ENCODE measurements at regions not wholly inside any gene's neighbourhood (a gene's known extent, or its start where the extent isn't known, plus 50 kb on each side); places are given as distances from the start of the nearest gene placed in this dataset.
"Not testable (repeated sequence)": the region's sequence is repeated elsewhere in the genome, so short reads cannot be mapped to it uniquely, and the experiment has no call there.

- no peak for DNase-seq (ENCODE audit: low spot score)
Observed at GRCh38 chr3:78256123-78256522, 1216.2 kb downstream of the ROBO2 start.

DNA sequence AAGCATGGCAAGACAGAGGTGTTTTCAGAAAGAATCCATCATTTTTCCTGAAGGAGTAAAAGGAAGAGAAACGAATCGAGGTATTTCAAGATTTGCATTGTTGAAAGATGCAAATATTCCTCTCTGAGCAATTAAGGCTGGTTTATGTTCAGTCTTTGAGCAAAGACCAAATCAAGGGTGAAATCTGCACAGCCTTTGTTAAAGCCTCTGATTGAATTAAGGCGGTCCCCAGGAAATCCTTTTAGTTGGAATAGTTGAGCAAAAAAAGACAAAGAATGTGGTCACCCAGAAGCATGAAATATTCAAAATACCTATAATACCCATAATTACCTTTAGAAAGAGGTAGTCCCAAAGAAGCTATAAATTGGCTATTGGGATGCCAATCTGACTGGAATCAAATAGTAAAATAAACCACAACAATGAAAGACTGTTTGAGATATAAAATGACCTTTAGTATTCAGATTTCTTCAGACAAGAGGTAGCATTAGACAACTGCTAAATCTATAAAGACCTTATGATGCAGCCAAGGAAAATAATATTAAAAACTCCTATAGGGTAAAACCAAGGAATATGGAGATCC, 1218.1 kb downstream of the ROBO2 start:
- no peak for DNase-seq (ENCODE audit: low spot score)

DNA sequence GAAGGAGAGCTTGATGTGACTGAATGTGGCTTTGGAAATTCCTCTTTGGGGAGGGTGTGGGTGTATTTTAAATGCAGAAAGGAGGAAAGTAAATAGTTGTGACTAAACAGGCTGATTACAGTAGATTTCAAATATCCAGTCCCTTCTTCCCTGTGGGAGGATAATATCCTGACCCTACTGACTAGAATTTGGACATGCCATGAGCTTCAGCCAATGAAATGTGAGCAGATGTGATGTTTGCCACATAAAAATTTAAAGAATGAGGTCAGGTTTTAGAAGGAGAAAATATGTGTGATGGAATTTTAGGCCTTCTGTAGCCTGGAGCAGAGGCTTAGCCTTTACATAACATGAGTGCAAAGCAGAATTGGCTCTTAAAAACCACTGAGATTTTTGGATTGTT, 1218.9 kb downstream of the ROBO2 start:
- no peak for DNase-seq (ENCODE audit: low spot score)

DNA sequence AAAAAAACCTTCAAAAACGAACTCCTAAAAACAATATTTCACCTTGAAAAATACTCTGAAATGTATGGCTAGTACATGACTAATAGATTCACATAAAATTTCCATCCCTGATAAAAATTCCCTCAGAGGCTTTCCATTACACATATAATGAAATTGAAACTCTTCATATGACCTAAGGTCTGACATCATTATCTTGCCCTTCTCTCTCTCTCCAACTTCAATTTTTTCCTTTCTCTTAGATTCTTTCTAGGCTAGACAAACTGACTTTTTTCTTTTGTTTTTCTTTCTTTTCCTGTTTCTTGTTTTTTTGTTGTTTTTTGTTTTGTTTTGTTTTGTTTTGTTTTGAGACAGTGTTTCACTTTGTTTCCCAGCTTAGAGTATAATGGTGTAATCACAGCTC, 1220.5 kb downstream of the ROBO2 start:
- no peak for DNase-seq (ENCODE audit: low spot score)

GRCh38 chr3:78266550-78266949, 1226.7 kb downstream of the ROBO2 start:
- DNase-seq (ENCODE audit: low spot score) = not testable (repeated sequence)

GRCh38 chr3:78267235-78267634, 1227.3 kb downstream of the ROBO2 start:
- no peak for DNase-seq (ENCODE audit: low spot score)

DNA sequence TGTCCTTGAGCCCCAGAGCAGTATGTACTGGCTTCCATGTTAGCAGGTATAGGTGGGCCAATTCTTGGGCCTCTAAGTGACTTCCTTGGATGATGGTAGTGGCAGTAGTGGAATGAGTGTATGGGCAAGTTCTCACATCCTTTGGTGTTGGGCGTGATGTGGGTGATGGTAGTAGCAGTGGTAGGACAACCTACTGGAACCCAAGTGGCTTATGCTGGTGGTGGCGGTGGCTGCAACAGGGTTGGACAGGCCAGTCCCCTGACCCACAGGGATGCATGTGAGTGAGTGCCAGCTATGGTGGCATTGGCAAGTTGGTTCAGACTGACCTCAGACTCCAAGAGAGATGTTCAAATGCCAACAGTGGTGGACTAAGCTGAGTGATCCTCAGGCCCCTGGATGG, 1228.2 kb downstream of the ROBO2 start:
- no peak for DNase-seq (ENCODE audit: low spot score)

DNA sequence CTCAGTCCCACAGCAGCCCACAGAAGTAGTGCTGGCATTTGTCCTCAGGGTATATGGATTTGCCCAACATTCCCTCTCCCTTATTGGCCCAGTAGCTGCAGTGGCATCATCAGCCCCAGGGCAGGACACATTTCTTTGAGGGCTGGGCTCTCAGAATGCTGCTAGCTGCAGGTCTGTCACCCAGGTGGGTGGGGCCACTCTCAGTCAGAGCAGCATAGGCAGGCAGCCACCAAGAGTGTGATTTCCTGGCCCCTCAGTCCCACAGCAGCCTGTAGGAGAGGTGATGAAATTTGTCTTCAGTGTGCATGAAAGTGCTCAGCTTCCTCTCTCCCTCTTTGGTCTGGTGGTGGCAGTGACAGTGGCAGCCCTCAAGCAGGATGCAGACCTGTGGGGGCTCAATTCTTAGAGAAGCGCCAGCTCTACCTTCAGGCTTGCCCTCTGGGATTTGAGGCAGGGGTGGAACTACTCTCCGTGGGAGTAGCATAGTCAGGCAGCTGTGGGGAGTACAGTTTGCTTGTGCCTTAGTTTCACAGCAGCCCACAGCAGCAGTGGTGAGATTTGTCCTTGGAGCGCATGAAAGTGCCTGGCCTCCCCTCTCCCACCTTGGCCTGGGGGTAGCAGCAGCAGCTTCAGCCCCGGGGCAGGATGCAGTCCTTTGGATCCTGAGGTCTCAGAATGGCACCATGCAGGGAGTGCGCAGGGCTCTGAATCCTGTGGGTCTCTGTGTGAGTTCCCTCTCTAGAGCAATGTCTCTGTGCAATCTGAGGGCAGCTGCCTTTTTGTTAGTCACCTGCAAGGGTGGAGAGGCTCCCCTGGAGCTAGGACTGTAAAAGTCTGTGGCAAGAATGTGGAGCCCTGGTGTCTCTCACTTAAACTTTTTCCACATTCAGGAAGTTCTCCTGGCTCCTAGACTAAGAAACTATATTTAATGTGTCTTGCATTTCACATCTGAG, 1229.1 kb downstream of the ROBO2 start:
- DNase-seq (ENCODE audit: low spot score) = no peak

GRCh38 chr3:78273326-78273725, 1233.4 kb downstream of the ROBO2 start:
- no peak for DNase-seq (ENCODE audit: low spot score)

GRCh38 chr3:78274475-78275065, 1234.7 kb downstream of the ROBO2 start:
- no peak for DNase-seq (ENCODE audit: low spot score)

DNA sequence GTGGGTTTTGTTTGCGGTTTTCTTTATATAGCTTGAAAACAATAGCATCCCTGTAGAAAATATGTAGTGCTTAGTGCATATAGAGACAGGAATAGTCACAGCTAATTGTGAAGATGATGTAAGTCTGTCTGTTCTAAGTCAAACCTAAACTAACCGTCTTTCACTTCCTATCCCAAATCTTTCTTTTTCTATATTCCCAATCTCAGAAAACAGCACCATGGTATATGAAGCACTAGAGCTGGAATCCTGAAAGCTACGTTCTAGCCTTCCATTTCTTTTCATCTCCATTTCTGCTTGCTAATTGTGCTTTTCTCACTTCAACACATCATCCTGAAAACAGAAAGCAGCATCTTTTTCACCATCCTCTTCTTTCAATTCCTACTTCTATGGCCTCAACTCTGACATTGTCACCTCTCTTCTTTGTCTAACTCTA, 1235.5 kb downstream of the ROBO2 start:
- no peak for DNase-seq (ENCODE audit: low spot score)

GRCh38 chr3:78277220-78277619, 1237.3 kb downstream of the ROBO2 start:
- DNase-seq (ENCODE audit: low spot score) = no peak

DNA sequence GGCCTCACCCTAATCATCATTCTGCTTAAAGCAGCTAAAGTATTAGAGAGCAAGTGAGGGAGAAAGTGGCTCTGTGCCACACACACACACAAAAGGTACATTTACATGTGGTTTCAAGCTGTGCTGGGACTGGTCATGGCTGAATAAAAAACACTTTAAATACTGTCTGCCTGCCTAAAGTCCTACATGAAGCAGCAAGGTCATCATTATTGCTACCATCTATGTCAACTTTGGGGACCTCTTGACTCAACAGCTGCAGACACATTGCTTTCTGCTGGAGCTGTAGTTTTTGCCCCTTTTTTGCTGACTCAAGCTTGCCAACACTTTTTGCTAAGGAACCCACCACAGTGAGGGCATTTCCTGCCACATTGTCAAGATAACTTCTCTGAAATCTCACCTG, 1237.9 kb downstream of the ROBO2 start:
- no peak for DNase-seq (ENCODE audit: low spot score)

DNA sequence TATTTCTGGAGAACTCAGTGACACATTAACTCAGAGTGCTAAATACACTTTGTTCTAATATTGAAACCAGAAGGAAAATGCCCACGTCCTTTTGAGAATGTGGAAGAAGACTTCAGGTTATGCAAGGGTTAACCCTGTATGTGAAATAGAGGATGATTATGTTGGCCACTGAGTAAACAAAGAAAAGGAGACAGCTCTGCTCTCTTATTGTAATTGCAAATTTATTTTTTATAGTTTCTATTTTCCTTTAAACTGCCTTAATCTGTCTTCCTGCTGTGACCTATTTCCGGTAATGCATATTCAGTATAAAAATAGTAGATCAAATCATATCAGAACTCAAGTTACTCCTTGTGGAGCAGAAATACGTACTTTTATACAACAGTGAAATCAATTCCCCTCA, 1239.2 kb downstream of the ROBO2 start:
- no peak for DNase-seq (ENCODE audit: low spot score)

DNA sequence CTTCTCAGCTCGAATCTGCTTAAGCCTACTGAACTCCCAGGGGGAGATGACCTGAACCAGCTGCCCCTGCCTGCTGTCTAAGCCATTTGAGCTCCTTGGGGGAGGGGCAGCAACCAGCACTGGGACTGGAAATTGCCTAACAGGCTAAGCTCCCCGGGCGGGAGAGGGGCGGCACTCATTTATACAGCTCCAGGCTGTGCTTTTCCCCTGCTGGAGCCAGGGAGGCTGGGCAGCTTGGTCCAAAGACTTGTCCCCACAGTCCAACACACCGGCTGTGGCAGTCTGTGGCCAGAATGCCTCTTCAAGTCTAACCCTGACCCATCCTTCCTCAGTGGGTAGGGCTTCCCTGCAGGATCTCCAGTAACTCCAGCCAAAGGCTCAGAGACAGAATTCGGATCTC, 1241.5 kb downstream of the ROBO2 start:
- no peak for DNase-seq (ENCODE audit: low spot score)

DNA sequence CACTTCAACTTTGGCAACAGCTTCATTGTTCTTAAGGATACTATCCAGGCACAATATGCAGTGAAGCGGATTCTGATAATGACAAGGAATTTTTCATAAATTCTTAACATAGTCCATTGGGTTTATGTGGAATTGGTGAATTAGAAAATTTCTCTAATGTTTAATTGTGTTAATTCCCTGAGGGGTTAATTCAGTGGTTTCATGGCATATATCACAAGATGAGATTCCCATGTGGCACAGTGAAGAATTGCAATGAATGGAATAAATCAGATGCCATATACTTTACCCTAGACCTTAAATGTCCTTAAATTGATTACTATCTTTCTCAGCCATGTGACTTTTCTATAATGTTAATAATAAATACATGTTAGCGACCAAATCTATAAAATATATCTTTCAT, 1244.1 kb downstream of the ROBO2 start:
- DNase-seq (ENCODE audit: low spot score) = no peak

GRCh38 chr3:78285032-78285728, 1245.3 kb downstream of the ROBO2 start:
- DNase-seq (ENCODE audit: low spot score) = no peak

- no peak for DNase-seq (ENCODE audit: low spot score)
Observed at GRCh38 chr3:78287085-78287484, 1247.2 kb downstream of the ROBO2 start.

GRCh38 chr3:78293284-78293683, 1253.4 kb downstream of the ROBO2 start:
- no peak for DNase-seq (ENCODE audit: low spot score)

- DNase-seq (ENCODE audit: low spot score) = no peak
Observed at GRCh38 chr3:78304115-78304514, 1264.2 kb downstream of the ROBO2 start.

DNA sequence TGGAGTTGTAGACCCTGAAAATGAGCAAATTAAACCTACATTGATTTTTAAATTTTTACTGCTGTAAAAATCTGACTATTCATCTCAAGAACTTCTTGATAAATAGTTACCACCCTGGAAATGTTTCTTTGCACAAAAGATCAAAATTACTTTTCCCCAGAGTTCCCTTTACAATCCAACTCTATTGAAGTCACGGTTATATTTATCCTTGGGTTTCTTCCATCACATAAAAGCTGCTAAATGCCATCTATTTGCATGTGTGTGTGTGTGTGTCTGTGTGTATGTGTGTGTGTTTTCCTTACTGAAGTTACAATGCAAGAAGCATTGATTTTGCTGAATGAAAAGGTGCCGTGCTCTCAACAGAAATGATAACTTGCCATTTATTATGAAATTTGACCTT, 1273.0 kb downstream of the ROBO2 start:
- DNase-seq (ENCODE audit: low spot score) = no peak

- DNase-seq (ENCODE audit: low spot score) = no peak
Observed at GRCh38 chr3:78313332-78313731, 1273.4 kb downstream of the ROBO2 start.

DNA sequence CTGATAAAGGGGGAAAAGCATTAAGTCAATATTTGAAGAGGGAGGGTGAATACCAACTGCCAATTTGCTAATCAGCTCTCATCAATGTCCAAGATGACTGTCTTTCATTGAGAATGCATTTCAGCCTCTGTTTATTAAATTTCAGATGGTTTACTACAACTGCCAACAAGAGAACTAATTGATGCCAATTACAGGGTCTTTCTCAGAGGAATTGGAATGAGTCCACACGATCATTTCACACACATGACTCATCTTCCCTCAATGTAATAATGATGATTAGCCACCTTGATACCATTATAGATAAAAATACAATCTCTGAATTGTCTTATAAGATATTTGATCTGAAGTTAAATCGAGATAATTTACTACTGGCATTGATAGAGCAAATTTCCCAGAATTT, 1274.4 kb downstream of the ROBO2 start:
- no peak for DNase-seq (ENCODE audit: low spot score)
